ENCODE measurements at regions not wholly inside any gene's neighbourhood (a gene's known extent, or its start where the extent isn't known, plus 50 kb on each side); places are given as distances from the start of the nearest gene placed in this dataset.
"Not testable (repeated sequence)": the region's sequence is repeated elsewhere in the genome, so short reads cannot be mapped to it uniquely, and the experiment has no call there.

DNA sequence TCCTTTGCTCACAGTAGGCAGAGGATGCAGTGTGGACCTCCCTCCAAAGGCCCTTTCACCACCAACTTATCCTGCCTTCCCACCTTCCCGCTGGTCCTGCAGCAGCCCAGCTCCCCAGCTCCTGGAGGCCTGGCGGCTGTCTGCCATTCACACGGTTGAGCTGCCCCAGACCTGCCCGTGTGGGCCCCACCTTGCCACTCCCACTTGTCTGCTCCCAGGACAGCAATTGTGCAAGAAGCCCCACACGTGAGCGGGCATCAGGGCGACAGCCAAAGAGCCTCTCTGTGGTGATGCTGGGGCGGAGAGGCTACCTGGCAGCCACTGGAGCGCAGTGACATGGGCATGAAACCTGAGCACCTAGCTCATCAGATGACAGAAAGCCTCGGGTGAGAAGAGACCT is 248.6 kb upstream of the MAF start:
- intact Hi-C loops (cut with DNase I) = no loop called here
- no peak for DNase-seq
- no peak for ATAC-seq

DNA sequence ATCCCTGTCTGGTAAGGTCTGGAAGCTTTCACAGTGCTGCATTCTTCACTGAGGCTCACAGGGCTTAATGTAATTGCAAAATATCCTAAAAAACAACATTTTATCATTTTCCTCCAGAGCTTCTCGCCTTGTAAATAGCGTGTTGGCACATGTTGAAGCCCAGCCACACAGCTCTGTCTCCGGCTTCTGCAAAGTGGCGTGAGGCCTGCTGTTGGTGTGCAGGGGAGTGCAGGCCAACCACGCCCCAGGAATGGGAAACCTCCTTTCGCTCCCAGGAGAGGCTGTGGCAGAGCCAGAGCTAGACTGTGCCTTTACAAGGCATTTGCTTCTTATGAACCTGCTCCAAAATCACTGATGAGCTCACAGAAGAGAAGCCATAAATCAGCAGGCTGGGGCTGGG is 248.2 kb upstream of the MAF start:
- intact Hi-C loops (cut with DNase I) = no loop called here
- ATAC-seq (peak in 1 of 2 donors; percentile 23), DNase-seq (no peak)

DNA sequence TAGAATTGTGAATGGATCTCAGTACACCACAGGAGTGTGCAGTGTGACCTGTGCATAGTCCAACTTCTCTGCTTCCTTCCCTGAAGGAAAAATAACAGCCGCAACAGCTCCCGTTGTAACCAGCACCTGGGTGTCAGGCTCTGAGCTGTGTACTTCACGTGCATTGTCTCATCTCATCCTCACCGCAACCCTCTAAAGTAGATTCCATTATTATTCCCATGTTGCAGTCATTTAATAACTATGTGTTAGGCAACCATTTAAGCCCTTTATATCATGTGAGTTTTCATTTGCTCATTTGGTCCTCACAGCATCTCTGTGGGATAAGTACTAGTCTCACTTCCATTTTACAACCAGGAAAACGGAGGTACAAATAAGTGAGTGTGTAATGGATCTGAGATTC is 247.0 kb upstream of the MAF start:
- intact Hi-C loops (cut with DNase I) = no loop called here
- DNase-seq (no peak), ATAC-seq (no peak)

DNA sequence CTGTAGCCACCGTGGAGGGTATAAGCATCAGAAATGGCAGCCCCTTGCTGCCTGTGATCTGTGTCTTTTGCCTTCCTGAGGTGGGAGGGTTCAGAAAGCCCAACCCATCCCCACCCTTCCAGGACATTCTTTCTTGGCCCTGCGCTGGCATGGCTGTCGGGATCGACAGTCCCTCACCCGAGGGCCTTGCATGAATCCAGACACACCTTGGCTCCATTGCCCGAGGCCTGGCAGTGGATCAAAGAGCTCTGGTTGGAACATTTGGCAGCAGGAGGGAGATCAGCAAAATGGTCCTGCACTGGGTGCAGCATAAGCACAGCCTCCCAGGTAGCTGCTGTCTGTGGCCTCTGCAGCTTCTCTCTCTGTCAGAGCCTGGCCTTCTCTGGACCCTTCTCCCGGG is 246.6 kb upstream of the MAF start:
- no peak for DNase-seq
- intact Hi-C loops (cut with DNase I) = no loop called here
- ATAC-seq = no peak

DNA sequence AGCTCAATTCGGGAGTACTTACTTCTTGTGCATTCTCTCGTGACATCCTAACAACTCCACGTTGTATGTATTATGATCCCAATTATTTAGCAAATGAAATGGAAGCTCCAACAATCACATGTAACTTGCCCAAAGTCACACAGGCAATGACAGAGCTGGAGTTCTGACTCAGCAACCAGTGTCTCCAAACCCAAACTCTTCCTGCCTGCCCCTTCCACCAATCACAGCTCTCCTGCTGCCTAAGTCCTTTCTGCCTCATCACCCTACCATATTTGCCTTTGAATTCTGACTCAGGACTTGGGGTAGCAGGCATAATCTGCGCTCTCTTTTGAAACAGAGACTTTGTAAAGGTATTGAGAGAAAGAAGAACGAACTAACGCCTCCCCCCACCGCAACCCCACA is 245.2 kb upstream of the MAF start:
- intact Hi-C loops (cut with DNase I) = no loop called here
- ATAC-seq (no peak), DNase-seq (no peak)

DNA sequence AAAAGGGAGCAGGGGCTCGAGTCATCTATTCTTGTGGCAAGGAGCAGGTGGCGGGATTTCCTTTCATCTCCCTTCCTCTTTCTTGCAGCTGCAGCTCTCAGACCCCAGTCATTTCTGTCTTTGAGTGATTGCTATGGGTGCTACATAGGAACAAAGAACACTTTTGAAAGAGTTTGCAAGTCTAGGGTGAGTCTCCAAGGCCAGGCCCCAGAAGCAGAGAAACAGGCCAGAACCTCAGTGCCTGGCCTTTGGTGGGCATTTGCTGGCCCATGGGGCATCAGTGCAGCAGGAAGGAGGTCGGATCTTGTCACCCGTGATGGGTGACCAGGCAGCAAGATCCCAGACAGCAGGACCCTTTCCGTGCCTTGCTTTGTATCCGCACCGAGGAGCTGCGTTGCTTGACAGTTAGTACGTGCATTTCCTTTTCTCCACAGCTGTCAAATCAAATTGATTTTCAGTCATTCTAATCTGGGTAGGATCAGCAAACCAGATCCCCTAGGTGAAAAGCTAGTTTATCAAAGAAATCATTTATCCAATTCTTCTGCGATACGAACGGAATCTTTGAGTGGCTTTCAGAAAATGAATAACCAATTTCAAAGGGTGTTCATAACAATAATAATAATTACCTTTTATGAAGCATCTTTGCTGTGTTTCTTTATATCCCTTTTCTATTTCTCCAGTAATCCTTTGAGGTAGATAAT is 244.6 kb upstream of the MAF start:
- DNase-seq (no peak), ATAC-seq (no peak)
- intact Hi-C loops (cut with DNase I) = no loop called here

DNA sequence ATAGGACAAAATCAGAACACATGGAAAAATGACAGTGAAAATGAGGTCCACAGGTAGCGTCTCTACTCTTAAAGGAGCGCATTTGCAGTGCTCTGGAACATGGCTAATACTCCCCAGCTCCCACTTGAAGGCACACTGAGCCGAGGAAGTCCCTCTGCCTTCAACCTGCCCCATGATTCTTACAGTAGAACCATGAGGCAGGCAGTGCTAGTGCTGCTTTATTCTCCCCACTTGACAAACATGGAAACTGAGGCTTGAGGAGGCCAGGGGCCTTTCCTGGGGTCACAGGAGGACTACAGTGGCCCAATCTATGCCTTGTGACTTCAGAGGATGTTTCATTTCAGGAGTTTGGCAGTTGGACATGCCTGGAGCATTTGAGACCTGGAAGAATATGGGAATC is 244.1 kb upstream of the MAF start:
- DNase-seq = no peak
- intact Hi-C loops (cut with DNase I) = no loop called here
- ATAC-seq = no peak

DNA sequence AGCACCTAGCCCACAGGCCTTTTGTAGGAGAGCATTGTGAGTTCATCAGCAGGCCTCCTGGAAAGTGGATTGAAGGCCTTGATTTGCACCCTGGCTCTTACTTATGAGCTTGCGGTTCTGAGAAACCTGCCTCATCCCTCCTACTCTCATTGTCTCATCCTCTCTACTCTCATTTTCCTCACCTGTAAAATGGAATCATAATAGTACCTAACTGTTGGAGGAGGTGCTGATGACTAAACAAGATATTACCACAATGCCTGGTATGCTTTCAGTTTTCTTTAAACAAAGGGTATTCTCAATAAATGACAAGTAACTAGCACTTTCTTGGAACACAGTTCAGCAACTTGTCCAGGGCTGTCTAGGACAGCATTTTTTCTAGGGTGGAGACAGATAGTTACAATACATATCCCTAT is 243.1 kb upstream of the MAF start:
- intact Hi-C loops (cut with DNase I) = no loop called here
- ATAC-seq (no peak), DNase-seq (no peak)

DNA sequence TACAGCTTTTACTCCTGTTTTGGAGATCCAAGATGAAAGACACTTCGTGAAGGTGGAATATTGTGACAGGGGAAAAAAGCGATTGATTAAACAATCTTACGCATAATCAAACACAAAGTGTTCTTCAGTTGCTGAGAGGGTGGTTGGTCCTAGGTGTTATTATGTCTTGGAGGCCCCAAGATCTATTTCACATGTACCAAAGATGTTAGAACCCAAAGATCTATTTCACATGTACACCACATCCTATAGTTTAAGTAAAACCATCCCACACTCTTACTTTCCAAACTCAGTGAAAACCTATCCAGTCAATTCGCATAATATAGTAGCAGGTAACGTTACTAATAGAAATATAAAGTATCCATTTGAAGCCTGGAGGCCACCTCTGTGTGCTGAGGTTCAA is 242.6 kb upstream of the MAF start:
- ATAC-seq (no peak), DNase-seq (no peak)
- intact Hi-C loops (cut with DNase I) = no loop called here

DNA sequence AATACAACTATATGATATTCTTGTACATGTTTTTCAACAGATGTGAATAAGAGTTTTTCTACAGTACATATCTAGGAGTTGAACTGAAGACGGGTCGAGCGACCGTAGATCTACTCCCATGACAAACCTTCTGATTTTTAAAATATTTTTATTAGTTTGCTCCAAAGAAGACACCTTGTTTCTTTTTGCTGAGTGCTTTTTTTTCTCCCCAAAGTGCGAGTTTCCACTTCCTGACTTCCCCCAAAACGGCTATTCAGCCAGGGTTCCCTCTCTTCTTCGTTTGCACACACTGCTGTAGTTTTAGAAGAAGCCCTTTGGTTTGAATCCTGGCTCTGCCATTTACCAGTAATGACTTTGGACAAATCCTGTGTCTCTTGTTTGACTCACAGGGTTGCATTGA is 241.7 kb upstream of the MAF start:
- intact Hi-C loops (cut with DNase I) = no loop called here
- no peak for DNase-seq
- ATAC-seq = no peak

DNA sequence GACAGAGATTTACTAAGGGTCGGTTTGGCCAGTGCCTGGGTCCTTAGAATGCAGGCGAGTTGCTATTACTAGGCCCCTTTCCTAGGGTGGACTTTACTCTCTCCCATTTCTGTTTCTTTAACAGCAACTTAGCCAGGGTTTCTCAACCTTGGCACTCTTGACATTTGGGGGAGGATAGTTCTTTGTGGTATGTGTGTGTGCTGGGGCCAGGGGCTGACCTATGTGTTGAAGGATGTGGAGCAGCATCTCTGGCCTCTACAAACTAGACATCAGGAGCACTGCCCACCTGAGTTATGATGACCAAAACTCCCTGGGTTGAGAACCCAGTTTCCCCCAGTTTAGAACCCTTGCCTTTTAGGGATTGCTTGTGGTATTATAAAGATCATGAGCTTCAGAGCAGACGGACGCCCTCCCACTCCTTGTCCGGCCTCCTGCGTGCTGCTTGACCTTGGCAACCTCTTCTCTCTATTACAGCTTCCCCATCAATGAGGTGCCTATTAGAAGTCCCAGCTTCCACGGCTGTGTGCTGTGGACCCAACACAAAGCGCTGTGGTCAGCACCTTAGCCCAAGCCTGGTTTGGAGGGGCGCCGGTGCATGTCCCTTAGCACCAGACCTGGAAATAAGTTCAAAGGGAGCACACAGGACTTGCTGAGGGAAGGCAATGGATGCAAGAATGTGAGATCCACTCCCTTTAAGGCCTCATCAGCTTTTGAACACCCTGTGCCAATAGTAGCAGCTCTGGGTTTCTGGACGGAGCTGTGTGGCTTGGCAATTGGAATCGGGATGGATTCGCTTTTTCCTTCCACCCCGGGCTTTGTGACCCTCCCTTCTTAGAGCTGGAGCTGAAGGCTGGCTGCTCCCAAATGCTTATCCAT is 239.2 kb upstream of the MAF start:
- peak; percentile 71 to 77 for ATAC-seq
- peak; percentile 38 for DNase-seq
- intact Hi-C loops (cut with DNase I) = no loop called here

DNA sequence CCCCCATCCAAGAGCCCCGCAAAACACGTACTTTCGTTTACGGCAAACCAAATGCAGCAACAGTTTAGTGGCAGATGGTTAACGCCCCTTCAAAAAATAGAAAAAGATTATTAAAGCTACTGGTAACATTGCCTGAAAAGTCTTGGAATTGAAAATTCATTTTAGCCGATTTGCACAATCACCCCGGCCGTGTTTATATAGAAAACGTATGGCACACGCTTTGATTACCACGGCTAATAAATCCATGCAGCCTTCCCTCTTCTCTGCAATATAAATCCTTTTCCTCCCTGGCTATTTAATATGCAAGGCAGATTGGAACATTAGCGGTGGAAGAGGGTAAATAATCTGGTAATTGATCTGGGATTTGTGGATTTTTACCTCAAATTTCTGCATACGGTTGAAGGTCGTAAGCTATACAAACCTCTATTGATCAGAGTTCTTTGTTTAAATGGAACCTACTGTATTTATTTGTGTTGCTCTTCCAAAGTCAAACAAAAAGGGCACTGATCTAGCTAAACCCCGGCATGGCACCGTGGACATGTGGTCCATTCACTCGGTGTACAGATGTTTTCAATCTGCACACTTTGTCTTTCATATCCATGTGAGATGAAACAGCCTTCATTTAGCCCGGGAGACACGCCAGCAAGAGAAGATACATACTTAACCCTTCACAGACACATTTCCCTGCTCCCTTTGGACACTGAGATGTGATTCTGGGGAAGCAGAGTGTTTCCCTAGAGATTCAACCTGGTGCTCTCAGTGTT is 238.1 kb upstream of the MAF start:
- ATAC-seq = peak; percentile 57 to 58
- intact Hi-C loops (cut with DNase I) = no loop called here
- DNase-seq = peak; percentile 26

DNA sequence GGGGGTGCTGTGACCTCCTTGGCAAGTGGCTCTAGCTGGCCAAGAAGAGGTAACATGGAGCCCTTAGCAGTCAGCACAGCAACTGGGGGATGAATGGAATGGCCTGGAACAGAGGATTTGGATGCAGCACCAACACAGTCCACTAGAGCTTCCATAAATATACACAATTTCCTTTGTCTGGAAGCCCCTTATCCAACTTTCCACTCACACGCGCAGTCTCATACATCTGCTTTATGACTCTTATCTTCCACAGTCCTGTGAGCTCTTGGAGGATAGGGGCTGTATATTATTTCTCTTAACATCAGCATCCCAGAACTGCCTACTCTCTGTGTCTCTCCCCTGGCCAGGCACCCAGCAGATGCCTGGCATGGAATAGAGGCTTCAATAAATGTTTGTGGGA is 235.6 kb upstream of the MAF start:
- no peak for ATAC-seq
- DNase-seq = no peak
- intact Hi-C loops (cut with DNase I) = no loop called here

DNA sequence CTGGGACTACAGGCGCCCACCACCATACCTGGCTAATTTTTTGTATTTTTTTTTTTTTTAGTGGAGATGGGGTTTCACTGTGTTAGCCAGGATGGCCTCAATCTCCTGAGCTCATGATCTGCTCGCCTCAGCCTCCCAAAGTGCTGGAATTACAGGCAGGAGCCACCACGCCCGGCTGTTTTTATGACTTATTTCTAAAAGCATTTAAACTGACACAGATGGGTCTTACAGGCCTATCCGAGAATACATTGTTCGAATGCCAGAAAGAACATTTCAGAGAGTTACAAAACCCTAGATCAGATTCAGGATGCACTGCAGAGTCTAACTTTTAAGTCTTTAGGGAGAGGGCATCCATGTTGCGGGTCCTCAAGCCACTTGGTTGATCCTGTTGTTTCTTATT is 234.7 kb upstream of the MAF start:
- intact Hi-C loops (cut with DNase I) = no loop called here
- ATAC-seq = no peak

DNA sequence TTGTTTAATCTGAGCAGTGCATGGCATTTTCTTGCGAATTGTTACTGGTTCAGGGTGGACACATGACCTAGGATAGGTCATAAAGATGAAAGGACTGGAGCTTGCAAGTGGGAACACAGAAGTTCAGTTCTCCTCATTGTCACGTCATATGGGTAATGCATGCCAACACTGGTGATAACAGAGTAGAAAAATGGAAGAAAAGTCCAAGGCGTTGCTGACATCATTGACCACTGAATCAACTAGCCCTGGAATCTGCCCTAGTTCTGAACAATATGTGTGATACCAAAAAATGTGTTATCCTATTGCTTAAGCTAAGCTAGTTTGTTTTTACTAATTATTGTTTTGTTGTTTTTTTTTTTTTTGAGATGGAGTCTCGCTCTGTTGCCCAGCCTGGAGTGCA is 234.2 kb upstream of the MAF start:
- ATAC-seq = no peak
- intact Hi-C loops (cut with DNase I) = no loop called here
- DNase-seq = no peak

More for the DNA sequence above, 234.7 kb upstream of the MAF start:
- DNase-seq = no peak

DNA sequence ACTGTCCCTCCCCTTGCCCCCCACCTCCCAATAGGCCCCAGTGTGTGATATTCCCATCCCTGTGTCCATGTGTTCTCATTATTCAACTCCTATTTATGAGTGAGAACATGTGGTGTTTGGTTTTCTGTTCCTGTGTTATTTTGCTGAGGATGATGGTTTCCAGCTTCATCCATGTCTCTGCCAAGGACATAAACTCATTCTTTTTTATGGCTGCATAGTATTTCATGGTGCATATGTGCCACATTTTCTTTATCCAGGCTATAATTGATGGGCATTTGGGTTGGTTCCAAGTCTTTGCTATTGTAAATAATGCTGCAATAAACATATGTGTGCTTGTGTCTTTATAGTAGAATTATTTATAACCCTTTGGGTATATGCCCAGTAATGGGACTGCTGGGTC is 233.5 kb upstream of the MAF start:
- ATAC-seq; DNase-seq; intact Hi-C loops (cut with DNase I): not testable (repeated sequence)

DNA sequence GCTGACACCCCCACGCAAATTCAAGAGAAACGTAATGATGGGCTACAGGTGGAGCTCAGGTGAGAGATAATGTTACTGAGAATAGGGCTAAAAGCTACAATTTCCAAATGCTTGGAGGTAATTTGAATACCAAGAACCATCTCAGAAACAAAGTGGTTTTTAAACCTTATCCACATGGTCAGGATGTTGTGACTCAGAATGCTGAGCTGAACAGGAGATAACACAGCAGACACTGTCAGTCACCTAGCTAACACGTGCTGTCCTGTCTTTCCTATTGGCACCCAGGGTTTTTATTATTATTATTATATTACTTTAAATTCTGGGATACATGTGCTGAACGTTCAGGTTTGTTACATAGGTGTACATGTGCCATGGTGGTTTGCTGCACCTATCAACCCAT is 233.0 kb upstream of the MAF start:
- intact Hi-C loops (cut with DNase I) = no loop called here
- ATAC-seq = no peak
- no peak for DNase-seq

DNA sequence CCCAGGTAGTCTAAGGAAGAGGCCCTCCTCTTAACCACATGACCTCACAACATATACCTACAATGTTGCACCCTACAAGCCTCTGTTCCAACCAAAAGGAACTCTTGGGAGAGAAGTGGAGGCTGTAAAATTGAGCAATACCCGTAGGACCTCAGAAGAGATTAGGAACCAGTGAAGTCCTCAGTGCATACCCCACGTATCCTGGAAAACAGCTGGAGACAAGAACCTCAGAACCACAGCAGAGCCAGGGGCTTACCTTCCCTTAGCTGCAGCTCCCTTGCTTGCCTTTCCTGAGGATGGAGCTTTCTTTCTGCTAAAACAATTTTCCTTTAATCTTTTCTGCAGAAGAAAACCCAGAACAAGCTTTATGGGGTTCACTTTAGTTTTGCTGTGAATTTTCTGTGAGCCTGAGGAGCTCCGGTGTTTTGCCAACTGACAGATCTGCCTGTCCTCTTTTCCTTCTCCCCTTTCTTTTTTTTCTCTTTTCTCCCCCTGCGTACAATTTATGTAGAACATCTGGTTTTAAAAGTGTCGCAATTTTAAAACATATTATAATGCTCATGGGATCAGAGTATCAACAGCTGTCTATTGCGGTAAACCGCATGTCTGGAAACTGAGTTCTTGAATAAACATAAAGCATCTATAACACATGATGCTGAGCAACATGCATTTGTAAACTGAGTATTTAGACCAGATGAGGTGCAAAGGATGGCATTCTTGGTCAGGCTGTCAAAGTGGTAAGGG is 226.4 kb upstream of the MAF start:
- DNase-seq (no peak), ATAC-seq (no peak)
- intact Hi-C loops (cut with DNase I) = no loop called here

DNA sequence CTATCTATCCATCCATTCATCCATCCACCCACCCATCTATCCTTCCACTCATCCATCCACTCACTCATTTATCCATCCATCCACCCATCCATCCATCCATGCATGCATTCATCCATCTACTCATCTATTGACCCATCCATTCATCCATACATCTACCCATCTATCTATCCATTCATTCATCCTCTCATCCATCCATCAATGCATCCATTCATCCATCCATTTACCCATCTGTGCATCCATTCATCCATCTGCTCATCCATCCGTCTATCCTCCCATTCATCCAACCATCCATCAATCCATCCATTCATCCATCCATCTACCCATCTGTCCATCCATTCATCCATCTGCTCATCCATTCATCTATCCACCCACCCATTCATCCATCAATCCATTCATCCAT is 224.5 kb upstream of the MAF start:
- ATAC-seq (no peak), DNase-seq (no peak)
- intact Hi-C loops (cut with DNase I) = no loop called here

DNA sequence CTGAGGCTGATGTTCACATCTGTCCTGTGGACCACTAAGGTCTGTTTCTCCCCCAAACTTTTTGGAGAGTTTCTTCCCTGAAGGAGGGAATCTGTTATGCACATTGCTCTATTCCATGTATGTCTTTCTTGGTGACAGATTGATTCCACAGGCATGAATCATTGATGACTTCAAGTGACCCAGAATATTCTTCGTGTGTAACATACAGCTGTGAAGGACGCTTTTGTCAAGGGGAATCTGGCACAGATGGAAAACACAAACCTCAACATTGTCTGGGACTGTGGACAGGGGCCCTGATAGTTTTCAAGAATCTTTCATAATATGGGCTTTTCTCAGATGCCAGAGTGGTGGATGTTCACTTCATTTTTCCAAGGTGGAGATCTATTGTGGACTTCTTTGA is 223.1 kb upstream of the MAF start:
- intact Hi-C loops (cut with DNase I) = no loop called here
- DNase-seq (no peak), ATAC-seq (no peak)
